Endothelial cell of umbilical vein (primary cell): ENCODE measurements at regions not wholly inside any gene's neighbourhood (a gene's known extent, or its start where the extent isn't known, plus 50 kb on each side); places are given as distances from the start of the nearest gene placed in this dataset.

Experiments
- BruUV-seq: library from RNA; stranded (reverse); fragments of 400-500 nt; replicated peaks from 2 replicates; lab custom pipeline; 2021; lab: Mats Ljungman, UMichigan
- CTCF ChIA-PET: fragments of 300-600, 350-600 bp; sonication (Branson Sonifier 250); formaldehyde crosslinking; loops from one replicate; lab custom pipeline; 2021; ENCODE audit warnings: antibody characterized with exemption, inconsistent platforms; lab: Charles Lee
- POLR2A ChIA-PET: fragments of 300-600, 350-600 bp; sonication (Branson Sonifier 250); formaldehyde crosslinking; loops from one replicate; lab custom pipeline; 2021; ENCODE audit warnings: antibody characterized with exemption, inconsistent platforms; lab: Charles Lee
- DNase-seq: peaks from one replicate; pipeline ENCODE4 v3.0.0-alpha.2; 2011; ENCODE audit warnings: low read depth, low spot score
- FAIRE-seq: peaks from 2 replicates; lab custom pipeline; 2011; peaks lifted over from hg19 to GRCh38; lab: Jason Lieb, UNC
- H2AFZ ChIP-seq: 2 replicates; pipeline ENCODE4 v1.6.0; 2012; ENCODE audit warnings: low read depth, low read length, control low read depth, inconsistent platforms
- H3K27ac ChIP-seq: 2 replicates; pipeline ENCODE4 v1.5.1; 2011; ENCODE audit warnings: low read depth, mild to moderate bottlenecking, control low read depth, low read length, moderate library complexity; ENCODE audit not compliant: insufficient read depth
- H3K27me3 ChIP-seq, 2 experiments: 2 replicates each; pipeline versions ENCODE4 v1.6.0 to v1.6.1; 2011; ENCODE audit warnings: low read length in 2 of 2, mixed read lengths in 1 of 2; ENCODE audit not compliant: control insufficient read depth in 2 of 2, insufficient read depth in 2 of 2
- H3K36me3 ChIP-seq, 2 experiments: 2 replicates in 1 of 2; 3 replicates in 1 of 2; pipeline ENCODE4 v1.5.1; 2011; ENCODE audit warnings: low read length in 2 of 2, mild to moderate bottlenecking in 1 of 2, moderate library complexity in 1 of 2; ENCODE audit not compliant: control insufficient read depth in 2 of 2, insufficient read depth in 2 of 2; ENCODE audit errors: extremely low read depth in 1 of 2
- H3K4me1 ChIP-seq: 3 replicates; pipeline ENCODE4 v1.5.1; 2011; ENCODE audit warnings: mild to moderate bottlenecking, low read length; ENCODE audit not compliant: control insufficient read depth, insufficient read depth; ENCODE audit errors: extremely low read depth
- H3K4me2 ChIP-seq: 2 replicates; pipeline ENCODE4 v1.6.1; 2011; ENCODE audit warnings: low read length, control low read depth, mixed read lengths; ENCODE audit not compliant: insufficient read depth
- H3K4me3 ChIP-seq, 3 experiments: fragments of 200-600 bp in 1 of 3; sonication (generic), shearing (Covaris generic) in 1 of 3; replicated peaks in 1 of 3; 2 replicates each; pipeline ENCODE4 v1.5.1; 2011 to 2016; ENCODE audit warnings: control low read depth in 3 of 3, low read length in 3 of 3, mild to moderate bottlenecking in 2 of 3, inconsistent platforms in 1 of 3, low read depth in 1 of 3, moderate library complexity in 1 of 3; ENCODE audit not compliant: insufficient read depth in 1 of 3
- H3K79me2 ChIP-seq: 2 replicates; pipeline ENCODE4 v1.6.0; 2012; ENCODE audit warnings: low read length, inconsistent platforms; ENCODE audit not compliant: control insufficient read depth, insufficient read depth
- H3K9ac ChIP-seq: replicated peaks from 2 replicates; pipeline ENCODE3; 2011; ENCODE audit warnings: low read length, control low read depth; ENCODE audit not compliant: insufficient read depth; ENCODE audit errors: extremely low read depth
- H3K9me1 ChIP-seq: replicated peaks from 3 replicates; pipeline ENCODE4 v1.6.0; 2011; ENCODE audit warnings: mild to moderate bottlenecking, low read length; ENCODE audit not compliant: control insufficient read depth, insufficient read depth; ENCODE audit errors: extremely low read depth
- H3K9me3 ChIP-seq: replicated peaks from 2 replicates; pipeline ENCODE4 v1.5.1; 2012; ENCODE audit warnings: low read length, inconsistent platforms; ENCODE audit not compliant: control insufficient read depth, insufficient read depth
- H4K20me1 ChIP-seq: replicated peaks from 2 replicates; pipeline ENCODE3; 2011; ENCODE audit warnings: mild to moderate bottlenecking, low read length; ENCODE audit not compliant: control insufficient read depth, insufficient read depth; ENCODE audit errors: extremely low read depth
- EZH2 ChIP-seq: IDR thresholded peaks from 2 replicates; pipeline ENCODE4 v1.6.1; 2012; ENCODE audit warnings: borderline replicate concordance, low read depth, mild to moderate bottlenecking, moderate library complexity, low read length, inconsistent platforms; ENCODE audit not compliant: severe bottlenecking
- FOS ChIP-seq: IDR thresholded peaks from 2 replicates; pipeline ENCODE4 v1.6.1; 2011; ENCODE audit warnings: mild to moderate bottlenecking, low read length, moderate library complexity, borderline replicate concordance; ENCODE audit not compliant: insufficient read depth
- GATA2 ChIP-seq: IDR thresholded peaks from 2 replicates; pipeline ENCODE4 v1.7.0; 2011; ENCODE audit warnings: low read depth, mild to moderate bottlenecking, moderate library complexity, mixed read lengths, low read length; ENCODE audit not compliant: insufficient read length, insufficient read depth
- JUN ChIP-seq: IDR thresholded peaks from 2 replicates; pipeline ENCODE4 v1.6.1; 2011; ENCODE audit warnings: borderline replicate concordance, low read depth; ENCODE audit not compliant: insufficient read length, insufficient read depth
- MYC ChIP-seq: IDR thresholded peaks from one replicate; pipeline ENCODE4 v1.6.1; 2011; ENCODE audit warnings: mild to moderate bottlenecking, low read depth, low read length
- POLR2A ChIP-seq: IDR thresholded peaks from 2 replicates; pipeline ENCODE4 v1.6.1; 2012; ENCODE audit warnings: low read depth, mild to moderate bottlenecking, control low read depth, low read length
- POLR2AphosphoS5 ChIP-seq: IDR thresholded peaks from 2 replicates; pipeline ENCODE4 v1.6.1; 2012; ENCODE audit warnings: low read depth, mild to moderate bottlenecking, control low read depth, low read length, moderate library complexity; ENCODE audit not compliant: insufficient read depth
- dilution Hi-C: fragments of 300-500 bp; cut with MboI; formaldehyde crosslinking; loops from one replicate; pipeline ENCODE4 v1.15.0; 2019; ENCODE audit warnings: low sequenced_read_pairs; ENCODE audit not compliant: extremely low pct_ligation_motif_present
- intact Hi-C: fragments of 100-400 bp; cut with micrococcal nuclease; formaldehyde crosslinking; loops from one replicate; pipeline ENCODE4 v1.10.0; 2022
- TF ChIP-seq, protein P1 (sequence below): IDR thresholded peaks from 2 replicates; pipeline ENCODE4 v1.6.1; 2011; ENCODE audit not compliant: insufficient read depth, insufficient read length
- TF ChIP-seq, protein P2 (sequence below), 2 donors: IDR thresholded peaks; 1 replicate in 1 of 2; 2 replicates in 1 of 2; pipeline ENCODE4 v1.5.1; 2011; ENCODE audit warnings: low read length in 2 of 2, mild to moderate bottlenecking in 2 of 2, moderate library complexity in 2 of 2, control low read depth in 1 of 2, inconsistent platforms in 1 of 2, low read depth in 1 of 2; ENCODE audit not compliant: insufficient read depth in 1 of 2; ENCODE audit errors: extremely low read depth in 1 of 2

DNA sequence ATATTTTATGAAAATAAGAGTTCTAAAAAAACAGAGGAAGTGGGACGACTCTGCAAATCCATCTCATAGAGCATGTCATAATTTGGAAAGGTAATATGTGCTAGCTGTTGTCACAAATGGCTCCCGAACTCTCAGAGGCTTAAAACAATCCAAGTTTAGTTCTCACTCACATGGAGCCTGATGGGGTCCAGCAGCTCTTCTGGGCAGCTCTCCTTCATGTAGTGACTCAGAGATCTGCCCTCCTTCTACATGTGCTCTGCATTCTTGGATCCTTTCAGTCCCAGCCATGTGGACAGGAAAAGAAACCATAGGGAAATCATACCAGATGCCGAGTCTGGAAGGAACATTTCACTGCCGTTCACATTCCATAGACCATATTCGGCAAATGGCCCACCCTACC, 180.1 kb upstream of the APCDD1 start:
- no peaks in the 10 kb centered on the region for H3K9me1 ChIP-seq
- no peak overlapping the region for H2AFZ ChIP-seq
- dilution Hi-C loops (no loop called here), intact Hi-C loops (loop anchor here (5.0 to 10.0 kb wide), 2 partner anchors 217 to 250 kb away; partner anchors contain the start of gene NAPG)
- no peak overlapping the region for H3K27ac ChIP-seq
- no peak for TF ChIP-seq MYC
- TF ChIP-seq, protein P1, sequence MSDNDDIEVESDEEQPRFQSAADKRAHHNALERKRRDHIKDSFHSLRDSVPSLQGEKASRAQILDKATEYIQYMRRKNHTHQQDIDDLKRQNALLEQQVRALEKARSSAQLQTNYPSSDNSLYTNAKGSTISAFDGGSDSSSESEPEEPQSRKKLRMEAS = no peak
- TF ChIP-seq, protein P2, sequence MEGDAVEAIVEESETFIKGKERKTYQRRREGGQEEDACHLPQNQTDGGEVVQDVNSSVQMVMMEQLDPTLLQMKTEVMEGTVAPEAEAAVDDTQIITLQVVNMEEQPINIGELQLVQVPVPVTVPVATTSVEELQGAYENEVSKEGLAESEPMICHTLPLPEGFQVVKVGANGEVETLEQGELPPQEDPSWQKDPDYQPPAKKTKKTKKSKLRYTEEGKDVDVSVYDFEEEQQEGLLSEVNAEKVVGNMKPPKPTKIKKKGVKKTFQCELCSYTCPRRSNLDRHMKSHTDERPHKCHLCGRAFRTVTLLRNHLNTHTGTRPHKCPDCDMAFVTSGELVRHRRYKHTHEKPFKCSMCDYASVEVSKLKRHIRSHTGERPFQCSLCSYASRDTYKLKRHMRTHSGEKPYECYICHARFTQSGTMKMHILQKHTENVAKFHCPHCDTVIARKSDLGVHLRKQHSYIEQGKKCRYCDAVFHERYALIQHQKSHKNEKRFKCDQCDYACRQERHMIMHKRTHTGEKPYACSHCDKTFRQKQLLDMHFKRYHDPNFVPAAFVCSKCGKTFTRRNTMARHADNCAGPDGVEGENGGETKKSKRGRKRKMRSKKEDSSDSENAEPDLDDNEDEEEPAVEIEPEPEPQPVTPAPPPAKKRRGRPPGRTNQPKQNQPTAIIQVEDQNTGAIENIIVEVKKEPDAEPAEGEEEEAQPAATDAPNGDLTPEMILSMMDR (IDR thresholded peaks at IDR 0.05; ENCODE audit: extremely low read depth in 1 of 2, insufficient read depth in 1 of 2, low read depth in 1 of 2, low read length in 2 of 2) = no peak
- TF ChIP-seq FOS = no peak
- no peak for TF ChIP-seq JUN
- TF ChIP-seq POLR2AphosphoS5 = no peak
- TF ChIP-seq POLR2A = no peak
- no peak for TF ChIP-seq EZH2
- no peak for TF ChIP-seq GATA2
- no peaks in the 10 kb centered on the region for H4K20me1 ChIP-seq
- no peaks in the 10 kb centered on the region for H3K9me3 ChIP-seq
- no peak for DNase-seq
- no peak overlapping the region for H3K4me2 ChIP-seq
- ChIA-PET CTCF (interaction anchor here (0.8 kb wide), 1 partner anchor 50 kb away, joined by 3 read pairs; no protein-coding TSS in a partner anchor), POLR2A (no interaction called here)
- BruUV-seq = no TSS peak
- no peak for FAIRE-seq
- H3K4me1 ChIP-seq = peaks cover 19% of the 10 kb centered on the region
- no peak overlapping the region for H3K4me3 ChIP-seq
- no peak overlapping the region for H3K9ac ChIP-seq
- H3K79me2 ChIP-seq = no peaks in the 10 kb centered on the region
- H3K27me3 ChIP-seq = peaks cover 0 to 3% of the 10 kb centered on the region in 2 experiments
- no peaks in the 10 kb centered on the region for H3K36me3 ChIP-seq
